ENCODE measurements at regions not wholly inside any gene's neighbourhood (a gene's known extent, or its start where the extent isn't known, plus 50 kb on each side); places are given as distances from the start of the nearest gene placed in this dataset.

DNA sequence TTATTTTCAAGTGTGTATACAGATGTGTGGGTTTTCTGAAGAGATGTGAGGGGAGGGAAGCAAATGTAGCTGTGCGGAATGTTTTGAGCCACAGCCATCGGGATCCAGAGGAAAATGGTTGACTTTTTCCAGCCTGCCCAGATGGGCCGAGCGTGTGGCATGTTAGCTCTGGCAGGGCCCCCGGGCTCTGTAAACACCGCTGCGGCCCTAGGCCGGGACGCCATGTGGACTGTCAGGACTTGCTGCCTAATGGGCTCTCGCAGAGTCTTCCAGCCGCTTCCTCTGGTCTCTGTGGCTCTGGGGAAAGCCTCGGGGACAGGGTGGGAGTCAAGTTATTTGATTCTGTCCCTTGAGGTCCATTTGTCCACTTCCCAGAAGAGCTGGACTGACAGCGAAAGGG lies 109.6 kb upstream of the PTCH1 start:
- H3K9me3 ChIP-seq (ENCODE audit: low read depth, low read length, poor library complexity, severe bottlenecking) = no peaks in the 10 kb centered on the region
- H3K36me3 ChIP-seq (ENCODE audit: insufficient read depth, low read length, poor library complexity, severe bottlenecking) = no peaks in the 10 kb centered on the region
- H3K27me3 ChIP-seq (replicated peaks; ENCODE audit: insufficient read depth, low read depth, low read length, poor library complexity) = no peaks in the 10 kb centered on the region
- H3K4me1 ChIP-seq (ENCODE audit: insufficient read depth, low read length, poor library complexity, severe bottlenecking) = peaks cover 8% of the 10 kb centered on the region
- no TSS peak for BruUV-seq (replicated peaks)
- DNase-seq (ENCODE audit: low spot score) = no peak
- no peak for TF ChIP-seq EZH2 (IDR thresholded peaks at IDR 0.05; ENCODE audit: borderline replicate concordance, low read depth, low read length, poor library complexity, severe bottlenecking)
- TF ChIP-seq, protein P1, sequence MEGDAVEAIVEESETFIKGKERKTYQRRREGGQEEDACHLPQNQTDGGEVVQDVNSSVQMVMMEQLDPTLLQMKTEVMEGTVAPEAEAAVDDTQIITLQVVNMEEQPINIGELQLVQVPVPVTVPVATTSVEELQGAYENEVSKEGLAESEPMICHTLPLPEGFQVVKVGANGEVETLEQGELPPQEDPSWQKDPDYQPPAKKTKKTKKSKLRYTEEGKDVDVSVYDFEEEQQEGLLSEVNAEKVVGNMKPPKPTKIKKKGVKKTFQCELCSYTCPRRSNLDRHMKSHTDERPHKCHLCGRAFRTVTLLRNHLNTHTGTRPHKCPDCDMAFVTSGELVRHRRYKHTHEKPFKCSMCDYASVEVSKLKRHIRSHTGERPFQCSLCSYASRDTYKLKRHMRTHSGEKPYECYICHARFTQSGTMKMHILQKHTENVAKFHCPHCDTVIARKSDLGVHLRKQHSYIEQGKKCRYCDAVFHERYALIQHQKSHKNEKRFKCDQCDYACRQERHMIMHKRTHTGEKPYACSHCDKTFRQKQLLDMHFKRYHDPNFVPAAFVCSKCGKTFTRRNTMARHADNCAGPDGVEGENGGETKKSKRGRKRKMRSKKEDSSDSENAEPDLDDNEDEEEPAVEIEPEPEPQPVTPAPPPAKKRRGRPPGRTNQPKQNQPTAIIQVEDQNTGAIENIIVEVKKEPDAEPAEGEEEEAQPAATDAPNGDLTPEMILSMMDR (conservative IDR thresholded peaks at IDR 0.05; ENCODE audit: low read depth, low read length) = no peak
- no peak overlapping the region for H3K4me3 ChIP-seq (ENCODE audit: low read depth, low read length, poor library complexity, severe bottlenecking)
- ChIA-PET CTCF (no interaction called here), POLR2A (ENCODE audit: low non-redundant PET) (interaction anchor here (0.6 kb wide), 1 partner anchor 117 kb away, joined by 3 read pairs; no protein-coding TSS in a partner anchor)
- no peak overlapping the region for H3K27ac ChIP-seq (ENCODE audit: low read depth, low read length, poor library complexity, severe bottlenecking)
- intact Hi-C loops (cut with micrococcal nuclease; ENCODE audit: unreplicated experiment) = no loop called here

DNA sequence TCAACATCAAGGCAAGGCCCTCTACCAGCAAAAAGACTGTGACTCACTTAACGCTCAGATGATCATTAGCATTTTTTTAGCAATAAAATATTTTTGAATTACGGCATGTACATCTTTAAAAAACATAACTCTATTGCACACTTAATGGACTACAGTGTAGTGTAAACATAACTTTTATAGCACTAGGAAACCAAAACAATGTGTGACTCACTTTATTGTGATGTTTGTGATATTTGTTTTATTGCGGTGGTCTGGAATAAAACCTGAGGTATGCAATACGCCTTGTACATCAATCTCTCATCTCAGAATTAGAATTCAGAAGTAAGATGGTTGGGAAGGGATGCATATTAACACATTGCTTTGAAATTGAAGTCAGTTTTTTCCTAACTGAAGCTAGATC lies 106.9 kb upstream of the PTCH1 start:
- DNase-seq (ENCODE audit: low spot score) = no peak
- no TSS peak for BruUV-seq (replicated peaks)
- ChIA-PET CTCF (no interaction called here), POLR2A (ENCODE audit: low non-redundant PET) (no interaction called here)
- Histone ChIP-seq H3K27ac (ENCODE audit: low read depth, low read length, poor library complexity, severe bottlenecking) (no peak overlapping the region), H3K4me3 (ENCODE audit: low read depth, low read length, poor library complexity, severe bottlenecking) (no peak overlapping the region), H3K36me3 (ENCODE audit: insufficient read depth, low read length, poor library complexity, severe bottlenecking) (no peaks in the 10 kb centered on the region), H3K27me3 (replicated peaks; ENCODE audit: insufficient read depth, low read depth, low read length, poor library complexity) (no peaks in the 10 kb centered on the region), H3K4me1 (ENCODE audit: insufficient read depth, low read length, poor library complexity, severe bottlenecking) (peaks cover 8% of the 10 kb centered on the region), H3K9me3 (ENCODE audit: low read depth, low read length, poor library complexity, severe bottlenecking) (no peaks in the 10 kb centered on the region)
- TF ChIP-seq EZH2 (IDR thresholded peaks at IDR 0.05; ENCODE audit: borderline replicate concordance, low read depth, low read length, poor library complexity, severe bottlenecking) = no peak
- TF ChIP-seq, protein P1 (conservative IDR thresholded peaks at IDR 0.05; ENCODE audit: low read depth, low read length) = no peak
- intact Hi-C loops (cut with micrococcal nuclease; ENCODE audit: unreplicated experiment) = no loop called here

DNA sequence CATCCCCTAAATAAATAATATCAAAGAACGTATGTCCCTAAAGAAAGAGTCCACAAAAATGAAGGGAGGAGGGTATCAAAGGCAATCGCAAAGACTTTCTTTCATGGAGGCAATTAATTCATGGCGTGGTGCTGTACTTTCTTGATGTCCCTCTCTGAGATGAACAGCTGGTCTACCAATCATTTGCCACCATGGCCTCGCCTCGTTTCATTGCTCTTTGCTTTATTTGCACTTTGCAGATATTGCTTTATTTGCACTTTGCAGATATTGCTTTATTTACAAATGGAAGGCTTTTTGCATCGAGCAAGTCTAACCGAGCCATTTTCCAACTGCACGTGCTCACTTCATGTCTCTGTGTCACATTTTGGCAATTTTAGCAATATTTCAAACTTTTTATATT lies 104.0 kb upstream of the PTCH1 start:
- BruUV-seq (replicated peaks) = no TSS peak
- no peak for TF ChIP-seq EZH2 (IDR thresholded peaks at IDR 0.05; ENCODE audit: borderline replicate concordance, low read depth, low read length, poor library complexity, severe bottlenecking)
- TF ChIP-seq, protein P1 (conservative IDR thresholded peaks at IDR 0.05; ENCODE audit: low read depth, low read length) = no peak
- Histone ChIP-seq H3K4me1 (ENCODE audit: insufficient read depth, low read length, poor library complexity, severe bottlenecking) (no peaks in the 10 kb centered on the region), H3K27me3 (replicated peaks; ENCODE audit: insufficient read depth, low read depth, low read length, poor library complexity) (no peaks in the 10 kb centered on the region), H3K9me3 (ENCODE audit: low read depth, low read length, poor library complexity, severe bottlenecking) (no peaks in the 10 kb centered on the region), H3K4me3 (ENCODE audit: low read depth, low read length, poor library complexity, severe bottlenecking) (no peak overlapping the region), H3K27ac (ENCODE audit: low read depth, low read length, poor library complexity, severe bottlenecking) (no peak overlapping the region), H3K36me3 (ENCODE audit: insufficient read depth, low read length, poor library complexity, severe bottlenecking) (no peaks in the 10 kb centered on the region)
- POLR2A ChIA-PET (ENCODE audit: low non-redundant PET) = no interaction called here
- intact Hi-C loops (cut with micrococcal nuclease; ENCODE audit: unreplicated experiment) = no loop called here
- no peak for DNase-seq (ENCODE audit: low spot score)
- CTCF ChIA-PET = no interaction called here

Measured in A673 (cell line).